ENCODE measurements at regions not wholly inside any gene's neighbourhood (a gene's known extent, or its start where the extent isn't known, plus 50 kb on each side); places are given as distances from the start of the nearest gene placed in this dataset.

DNA sequence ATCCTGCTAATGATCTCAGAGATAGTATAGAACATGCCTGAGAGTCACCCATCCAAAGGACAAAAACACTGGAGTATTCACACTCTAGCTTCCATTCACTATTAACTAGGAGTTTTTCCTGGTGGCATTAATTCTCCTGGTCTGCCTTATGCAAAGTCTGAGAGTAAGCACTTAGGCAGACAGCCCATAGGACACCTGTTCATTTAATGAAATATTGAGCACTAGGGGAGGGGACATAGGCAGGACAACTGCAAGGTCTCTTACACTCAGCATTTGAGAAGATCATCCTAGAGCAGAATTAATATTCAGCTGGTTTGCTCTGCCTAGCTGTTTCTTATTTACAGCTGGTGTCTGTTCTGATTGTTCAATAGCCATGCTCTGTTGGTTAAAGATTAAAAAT is 508.5 kb downstream of the CENPC start:
- no peak for DNase-seq

DNA sequence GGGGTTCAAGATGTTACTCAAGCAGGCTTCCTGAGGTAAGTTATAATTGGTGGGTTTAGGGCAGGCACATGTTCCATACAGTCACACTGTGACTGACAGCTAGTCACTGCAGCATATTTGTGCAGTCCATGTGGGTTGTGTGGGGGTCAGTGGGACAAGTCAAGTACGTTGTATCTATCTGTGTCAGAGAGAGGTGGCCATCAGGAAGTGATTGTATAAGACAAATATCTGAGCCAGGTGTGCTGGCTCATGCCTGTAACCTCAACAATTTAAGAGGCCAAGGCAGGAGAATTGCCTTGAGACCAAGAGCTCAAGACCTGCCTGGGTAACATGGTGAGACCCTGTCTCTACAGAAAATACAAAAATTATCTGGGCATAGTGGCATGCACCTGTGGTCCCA is 509.3 kb downstream of the CENPC start:
- no peak for DNase-seq

DNA sequence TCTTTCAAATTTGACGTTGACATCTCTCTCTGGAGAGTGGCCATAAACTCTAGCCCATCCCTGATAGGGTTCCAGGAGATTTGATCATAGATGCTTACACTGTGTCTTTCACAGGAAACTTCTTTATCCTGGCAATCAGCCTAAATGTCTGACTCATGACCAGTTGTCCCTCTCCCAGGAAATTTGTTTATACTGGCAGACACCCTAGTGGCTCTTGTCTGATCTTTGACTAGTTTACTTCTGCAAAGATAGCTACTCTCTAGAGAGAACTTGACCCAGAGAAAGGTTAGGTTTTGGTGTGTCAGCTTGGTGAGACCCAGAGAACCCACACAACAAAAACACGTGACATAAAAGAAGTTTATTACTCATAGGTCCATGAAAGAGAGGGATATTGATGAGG is 509.8 kb downstream of the CENPC start:
- no peak for DNase-seq

DNA sequence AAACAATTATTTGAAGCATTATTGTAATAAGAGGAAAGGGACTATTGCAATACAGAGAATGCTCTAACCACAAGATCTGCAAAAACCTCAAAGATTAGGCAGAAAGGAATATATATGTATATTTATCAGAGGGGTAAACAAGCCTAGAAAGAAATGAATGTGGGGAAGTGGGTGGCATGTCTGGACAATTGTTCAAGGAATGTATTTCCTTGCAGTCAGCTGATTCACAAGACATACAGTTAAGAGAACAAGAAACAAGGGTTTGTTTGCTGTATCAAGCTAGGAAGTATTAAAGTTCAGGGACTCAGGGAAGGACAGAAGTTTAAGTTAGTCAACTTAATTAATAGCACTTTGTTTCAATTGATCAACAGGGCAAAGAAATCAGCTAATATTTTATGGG is 514.7 kb downstream of the CENPC start:
- no peak for DNase-seq

DNA sequence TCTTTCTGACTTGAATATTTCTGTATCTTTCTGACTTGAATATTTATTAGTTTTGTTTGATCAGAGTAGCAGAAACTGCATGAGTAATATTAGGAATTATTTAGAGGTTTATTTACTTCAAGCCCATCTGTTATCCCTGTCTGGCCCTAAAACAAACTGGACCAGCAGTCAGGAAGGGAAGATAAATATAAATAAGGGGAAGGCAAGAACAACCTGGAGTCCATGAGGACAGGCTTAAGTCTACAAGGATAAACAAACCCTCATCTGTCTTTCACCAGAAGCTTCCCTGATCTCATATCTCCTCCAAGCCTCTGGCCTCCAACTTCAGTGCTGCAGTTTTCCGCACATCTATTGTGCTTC is 524.9 kb downstream of the CENPC start:
- DNase-seq = peak; percentile 2

DNA sequence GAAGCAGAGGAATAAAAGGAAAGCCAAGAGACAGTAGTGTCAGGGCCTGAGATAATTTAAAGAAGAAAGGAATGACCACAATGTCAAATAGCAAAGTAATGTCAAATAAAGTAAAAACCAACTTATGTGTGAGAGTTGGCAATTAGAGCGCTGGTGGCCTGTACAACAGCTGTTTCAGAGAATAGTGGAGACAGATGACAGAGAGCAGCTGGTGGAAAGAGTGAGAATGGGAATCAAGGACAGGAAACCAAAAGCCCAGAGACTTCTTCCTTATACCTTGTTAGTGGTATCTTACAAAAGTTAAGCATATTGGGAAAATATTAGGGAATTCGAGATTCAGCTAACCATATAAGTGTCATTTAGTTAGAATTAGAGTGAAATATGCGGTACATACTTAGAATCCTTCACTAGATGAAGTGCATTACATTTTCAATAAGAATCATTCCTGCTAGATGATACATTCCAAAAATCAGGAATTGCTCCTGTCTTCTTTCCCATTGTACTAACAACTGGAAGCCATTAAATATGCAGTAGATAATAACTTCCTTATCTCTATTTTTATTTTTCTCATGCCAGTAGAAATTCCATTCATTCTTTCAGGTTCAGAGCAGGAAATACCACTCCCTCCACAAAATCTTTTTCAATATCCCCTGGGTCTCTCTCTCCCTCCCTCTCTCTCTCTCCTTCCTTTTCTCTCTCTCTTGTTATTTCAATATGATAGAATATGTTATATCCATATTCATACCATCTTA is 525.4 kb downstream of the CENPC start:
- DNase-seq = peak; percentile 7

DNA sequence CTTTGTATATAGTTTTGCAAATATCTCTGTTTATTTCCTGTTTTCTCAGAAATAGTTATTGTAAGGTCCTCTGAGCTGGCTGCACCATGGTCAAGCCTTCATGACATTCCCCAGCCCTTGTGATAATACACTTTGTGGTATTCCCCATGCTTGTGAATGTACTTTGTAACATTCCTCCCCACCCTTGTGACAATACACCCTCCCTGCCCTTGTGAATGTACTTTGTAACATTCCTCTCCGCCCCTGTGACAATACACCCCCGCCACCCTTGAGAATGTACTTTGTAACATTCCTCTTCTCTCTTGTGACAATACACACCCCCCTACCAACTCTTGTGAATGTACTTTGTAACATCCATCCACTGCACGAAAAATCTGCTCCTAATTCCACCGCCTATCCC is 530.7 kb downstream of the CENPC start:
- no peak for DNase-seq

DNA sequence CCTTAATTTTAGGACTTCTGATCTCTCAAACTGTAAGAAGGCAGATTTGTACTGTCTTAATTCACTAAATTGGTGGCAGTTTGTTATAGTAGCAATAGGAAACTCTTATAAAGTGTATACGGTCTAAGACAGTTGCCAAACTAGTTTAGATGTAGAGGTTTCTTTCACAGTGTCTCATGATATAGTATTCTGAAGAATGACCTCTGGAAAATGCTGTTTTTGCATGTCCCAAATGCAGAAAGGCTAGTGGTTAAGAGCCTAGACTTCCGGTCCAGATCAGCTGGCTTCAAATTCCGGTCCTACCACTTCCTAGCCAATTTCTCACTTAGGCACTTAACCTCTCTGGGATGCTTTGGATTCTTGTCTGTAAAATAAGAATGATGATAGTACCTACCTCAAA is 538.5 kb downstream of the CENPC start:
- no peak for DNase-seq

DNA sequence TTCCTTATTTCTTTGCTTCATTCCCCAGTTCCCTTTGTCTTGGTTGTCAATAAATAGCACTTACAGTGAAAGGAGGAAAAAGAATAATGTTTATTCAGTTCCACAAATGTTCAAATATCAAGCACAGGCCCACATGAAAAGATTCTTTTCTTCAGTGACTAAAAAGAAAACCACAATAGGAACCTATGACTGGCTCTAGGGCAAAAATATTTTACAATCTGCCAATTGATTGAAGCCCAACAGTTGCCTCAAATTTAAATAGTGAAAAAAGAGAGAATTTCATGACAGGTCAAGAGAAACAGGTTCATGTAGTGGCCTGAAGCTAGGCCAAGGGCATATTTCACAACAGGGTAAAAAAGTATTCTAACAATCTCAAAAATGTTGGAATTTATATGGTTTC is 553.8 kb downstream of the CENPC start:
- no peak for DNase-seq

DNA sequence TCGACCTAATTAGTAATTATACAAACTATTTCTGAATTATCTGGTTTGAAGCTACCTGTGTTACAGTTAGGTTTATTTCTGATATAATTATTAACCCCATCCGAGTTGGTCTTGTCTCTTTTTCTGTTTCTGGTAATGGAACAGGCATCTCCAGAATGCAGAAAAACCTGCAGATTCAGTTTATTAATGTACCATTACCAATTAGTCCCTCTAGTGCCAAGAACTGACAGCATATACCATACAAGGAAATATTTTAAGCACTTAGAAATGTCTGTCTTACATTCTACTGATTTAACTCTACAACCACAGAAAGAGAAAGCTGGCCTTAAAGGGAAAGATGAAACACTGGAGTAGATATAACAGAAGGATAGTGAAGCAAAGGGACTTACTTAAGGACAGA is 570.6 kb downstream of the CENPC start:
- DNase-seq = no peak

DNA sequence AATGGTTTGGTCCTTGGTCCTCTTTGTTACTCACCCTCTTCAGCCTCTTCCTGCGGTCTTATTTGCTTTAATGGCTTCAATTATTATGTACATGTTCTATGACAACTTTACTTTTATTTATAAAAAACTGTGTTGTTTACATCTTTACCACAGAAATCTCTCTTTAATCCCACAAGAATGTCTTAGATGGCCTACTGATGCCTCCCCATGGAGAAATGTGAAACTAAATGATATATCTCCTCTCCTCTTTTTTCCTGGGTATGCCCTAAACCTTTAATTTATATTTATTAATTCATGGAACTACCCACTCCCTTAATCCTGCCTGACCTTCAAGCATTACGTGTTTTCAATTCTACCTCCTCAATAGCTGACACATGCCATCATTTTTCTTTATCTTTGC is 573.2 kb downstream of the CENPC start:
- DNase-seq = no peak

DNA sequence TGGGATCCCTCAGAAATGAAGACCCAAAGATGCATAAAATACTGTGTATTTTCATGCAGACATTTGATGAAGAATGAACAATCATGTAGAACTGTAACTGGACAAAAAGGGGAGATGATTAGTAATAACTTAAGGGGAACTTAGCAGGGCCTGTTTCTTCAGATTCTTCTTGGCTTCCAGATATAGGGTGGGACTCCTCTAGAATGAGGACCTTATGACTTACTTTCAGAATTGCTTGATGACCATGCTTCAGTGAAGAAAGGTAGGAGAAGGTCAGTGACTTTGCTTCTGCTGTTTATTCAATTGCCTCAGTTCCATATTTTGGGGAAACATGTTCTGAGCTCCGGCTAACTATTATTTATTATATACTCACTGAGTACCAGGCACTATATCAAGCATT is 580.8 kb downstream of the CENPC start:
- DNase-seq = no peak

DNA sequence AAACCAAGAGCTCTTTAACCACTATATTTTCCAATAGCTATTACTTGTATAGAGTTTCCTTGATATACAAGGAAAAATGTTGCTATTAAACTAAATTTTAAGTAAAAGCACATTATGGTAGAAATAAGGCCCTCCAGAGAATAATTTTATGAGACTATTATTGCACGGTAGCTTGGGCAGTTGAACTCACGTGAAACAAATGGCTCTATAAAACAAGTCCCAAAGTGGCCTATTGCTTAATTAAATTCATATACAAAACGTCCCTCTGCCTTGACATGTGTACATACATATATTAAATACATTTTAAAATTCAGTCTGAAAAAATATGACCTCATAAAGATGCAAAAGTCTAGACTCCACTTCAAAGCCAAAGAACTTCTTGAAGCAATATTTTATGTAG is 582.2 kb downstream of the CENPC start:
- no peak for DNase-seq

DNA sequence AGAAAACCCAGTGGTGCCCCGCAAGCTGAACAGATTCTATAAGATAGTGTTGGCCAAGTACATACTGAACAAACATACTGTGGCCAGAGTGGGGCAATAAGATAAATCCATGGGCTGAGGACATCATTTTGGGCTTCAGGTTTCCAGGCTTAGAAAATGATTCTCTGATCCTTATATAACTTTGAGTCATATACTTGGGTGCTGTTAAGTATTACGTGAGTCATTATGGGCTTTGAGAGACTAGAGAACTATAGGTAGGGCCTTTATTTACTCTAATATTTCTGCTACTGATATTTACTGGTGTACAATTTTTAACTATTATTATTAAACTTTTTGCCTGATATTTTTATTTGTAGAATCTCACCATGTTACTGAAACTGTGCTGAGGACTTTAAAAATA is 586.1 kb downstream of the CENPC start:
- DNase-seq = no peak

DNA sequence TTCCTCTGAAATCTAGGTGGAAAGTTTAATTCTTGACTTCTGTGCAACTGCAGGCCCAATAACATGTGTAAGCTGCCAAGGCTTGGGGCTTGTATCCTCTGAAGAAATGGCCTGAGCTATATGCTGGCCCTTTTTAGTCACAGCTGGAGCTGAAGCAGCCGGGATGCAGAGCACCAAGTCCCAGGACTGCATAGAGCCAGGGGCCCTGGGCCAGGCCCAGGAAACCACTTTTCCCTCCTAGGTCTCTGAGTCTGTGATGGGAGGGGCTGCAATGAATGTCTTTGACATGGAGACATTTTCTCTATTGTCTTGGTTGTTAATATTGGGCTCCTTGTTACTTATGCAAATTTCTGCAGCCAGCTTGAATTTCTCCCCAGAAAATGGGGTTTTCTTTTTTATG is 588.5 kb downstream of the CENPC start:
- DNase-seq = no peak

DNA sequence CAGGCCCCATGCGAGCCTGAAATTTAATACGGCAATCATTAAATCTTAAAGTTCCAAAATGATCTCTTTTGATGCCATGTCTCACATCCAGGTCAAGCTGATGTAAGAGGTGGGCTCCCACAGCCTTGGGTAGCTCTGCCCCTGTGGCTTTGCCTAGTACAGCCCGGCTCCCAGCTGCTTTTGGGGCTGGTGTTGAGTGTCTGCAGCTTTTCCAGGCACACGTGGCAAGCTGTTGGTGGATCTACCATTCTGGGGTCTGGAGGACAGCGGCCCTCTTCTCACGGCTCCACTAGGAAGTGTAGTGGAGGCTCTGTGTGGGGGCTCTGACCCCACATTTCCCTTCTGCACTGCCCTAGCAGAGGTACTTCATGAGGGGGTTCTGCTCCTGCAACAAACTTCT is 588.9 kb downstream of the CENPC start:
- DNase-seq = no peak

DNA sequence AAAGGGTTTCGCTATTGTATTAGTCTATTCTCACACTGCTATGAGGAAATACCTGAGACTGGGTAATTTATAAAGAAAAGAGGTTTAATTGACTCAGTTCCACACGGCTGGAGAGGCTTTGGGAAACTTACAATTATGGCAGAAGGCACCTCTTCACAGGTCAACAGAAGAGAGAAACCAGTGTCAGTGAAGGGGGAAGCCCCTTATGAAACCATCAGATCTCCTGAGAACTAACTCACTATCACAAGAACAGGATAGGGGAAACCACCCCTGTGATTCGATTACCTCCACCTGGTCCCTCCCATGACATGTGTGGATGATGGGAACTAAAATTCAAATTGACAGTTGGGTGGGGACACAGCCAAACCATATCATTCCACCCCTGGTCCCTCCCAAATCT is 589.5 kb downstream of the CENPC start:
- no peak for DNase-seq

DNA sequence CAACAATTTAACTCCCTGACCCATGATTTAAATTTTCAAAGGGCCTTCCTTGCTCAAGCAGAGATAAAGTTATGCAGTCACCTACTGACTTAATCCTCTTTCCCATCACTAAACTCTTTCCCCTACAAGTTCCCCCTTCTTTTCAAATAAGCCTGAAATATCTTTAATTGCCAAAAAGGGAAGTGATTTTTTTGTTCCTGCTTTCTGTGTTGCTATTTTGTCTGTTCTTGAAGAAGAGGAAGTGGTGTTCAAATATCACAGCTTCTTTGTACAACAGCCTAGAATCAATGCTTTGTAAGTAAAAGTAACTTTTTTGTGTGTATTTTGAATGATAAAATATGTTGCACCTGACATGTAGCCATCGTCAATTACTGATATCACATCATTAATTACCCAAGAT is 595.9 kb downstream of the CENPC start:
- DNase-seq = no peak

DNA sequence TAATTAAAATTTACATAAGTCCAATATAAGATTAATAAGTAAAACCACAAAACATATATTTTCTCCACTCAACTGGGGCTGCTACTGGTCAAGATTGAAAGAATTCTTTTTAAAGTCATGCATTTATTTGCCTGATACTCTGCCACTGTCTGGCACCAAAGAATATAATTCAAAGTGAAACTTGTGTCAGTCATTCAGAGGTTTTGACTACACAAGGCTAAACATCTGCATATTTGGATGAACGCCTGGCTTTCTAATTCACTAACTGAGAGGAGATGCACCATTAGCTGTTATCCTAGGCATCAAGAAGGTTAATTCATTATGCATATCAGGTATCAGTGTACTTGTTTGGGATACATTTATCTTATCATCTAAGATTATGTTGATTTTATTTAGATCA is 598.5 kb downstream of the CENPC start:
- DNase-seq = no peak

DNA sequence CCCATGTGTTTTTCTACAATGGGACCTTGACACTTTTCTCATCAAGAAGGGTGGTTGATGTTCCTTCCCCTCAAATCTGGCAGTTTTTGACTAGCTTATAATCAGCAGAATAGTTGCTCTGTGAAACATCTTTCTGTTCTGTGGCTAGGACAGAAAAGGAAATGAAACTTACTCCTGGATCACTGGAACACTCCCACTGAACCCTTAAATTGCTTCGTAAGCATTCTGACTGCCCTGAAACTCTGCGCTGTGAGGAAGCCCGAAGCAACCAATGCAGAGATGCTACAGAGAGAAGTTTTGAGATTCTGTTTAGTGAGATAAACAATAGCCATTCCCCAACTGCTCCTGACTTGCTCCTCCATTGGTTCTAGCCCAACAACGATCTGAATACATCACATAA is 602.2 kb downstream of the CENPC start:
- no peak for DNase-seq

DNA sequence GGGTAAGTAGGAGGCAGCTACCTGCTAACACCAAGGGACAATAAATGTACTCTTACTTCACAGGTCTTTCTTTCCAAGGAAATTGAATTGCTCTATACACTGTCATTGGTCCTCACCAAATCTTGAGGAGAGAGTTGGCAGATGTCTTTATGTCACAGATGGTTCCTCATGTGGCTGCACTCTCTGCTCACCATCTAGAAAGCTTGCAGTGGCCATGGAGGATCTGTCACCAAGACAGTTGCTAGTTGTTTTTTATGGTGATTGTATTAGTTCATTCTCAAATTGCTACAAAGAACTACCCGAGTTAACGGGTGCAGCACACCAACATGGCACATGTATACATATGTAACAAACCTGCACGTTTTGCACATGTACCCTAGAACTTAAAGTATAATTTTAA is 613.3 kb downstream of the CENPC start:
- peak; percentile 3 for DNase-seq

DNA sequence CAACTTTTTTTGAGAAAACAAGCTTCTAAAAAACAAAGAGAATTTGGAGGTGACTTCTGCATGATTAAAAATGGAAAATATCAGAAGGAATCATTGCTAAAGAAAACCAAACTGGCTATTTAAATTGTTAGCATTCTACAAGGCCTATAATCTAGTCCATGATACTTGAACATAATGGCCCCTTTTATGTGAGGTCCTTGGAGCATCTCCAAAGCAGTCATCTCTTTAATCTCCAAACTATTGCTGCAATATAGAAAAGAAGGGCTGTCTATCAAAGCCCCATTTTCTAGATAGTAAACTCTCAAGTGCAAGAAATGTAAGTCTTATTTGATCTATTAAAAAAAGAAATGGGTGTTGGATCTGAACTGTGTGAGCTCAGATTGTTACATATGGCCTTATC is 615.1 kb downstream of the CENPC start:
- no peak for DNase-seq

DNA sequence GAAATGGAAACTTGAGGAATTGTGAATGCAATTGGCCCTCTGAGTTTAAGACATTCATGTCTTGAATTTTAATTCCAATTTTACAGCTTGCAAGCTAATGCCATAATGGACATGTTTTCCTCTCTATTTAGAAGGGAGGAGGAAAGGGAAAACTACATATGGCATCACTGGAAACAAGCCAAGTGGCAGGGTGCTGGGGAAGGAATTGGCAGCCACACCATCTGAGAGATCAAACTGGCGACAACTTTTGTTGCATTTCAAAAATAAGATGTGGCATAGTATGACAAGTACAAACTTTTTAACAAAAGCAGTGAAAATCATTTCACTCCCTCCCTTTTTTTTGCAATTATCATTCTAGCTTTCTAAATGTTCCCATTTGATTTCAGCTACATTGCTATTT is 615.6 kb downstream of the CENPC start:
- DNase-seq = peak; percentile 78

DNA sequence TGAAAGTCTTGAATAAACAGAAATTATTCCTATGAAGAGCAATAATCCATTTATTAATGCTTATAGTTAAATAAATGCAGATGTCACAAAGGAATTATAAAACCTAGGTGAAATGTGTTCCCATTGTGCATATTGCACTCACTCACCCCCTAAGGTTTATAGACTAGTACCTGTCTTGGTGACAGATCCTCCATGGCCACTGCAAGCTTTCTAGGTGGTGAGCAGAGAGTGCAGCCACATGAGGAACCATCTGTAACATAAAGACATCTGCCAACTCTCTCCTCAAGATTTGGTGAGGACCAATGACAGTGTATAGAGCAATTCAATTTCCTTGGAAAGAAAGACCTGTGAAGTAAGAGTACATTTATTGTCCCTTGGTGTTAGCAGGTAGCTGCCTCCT is 616.4 kb downstream of the CENPC start:
- DNase-seq = peak; percentile 29

DNA sequence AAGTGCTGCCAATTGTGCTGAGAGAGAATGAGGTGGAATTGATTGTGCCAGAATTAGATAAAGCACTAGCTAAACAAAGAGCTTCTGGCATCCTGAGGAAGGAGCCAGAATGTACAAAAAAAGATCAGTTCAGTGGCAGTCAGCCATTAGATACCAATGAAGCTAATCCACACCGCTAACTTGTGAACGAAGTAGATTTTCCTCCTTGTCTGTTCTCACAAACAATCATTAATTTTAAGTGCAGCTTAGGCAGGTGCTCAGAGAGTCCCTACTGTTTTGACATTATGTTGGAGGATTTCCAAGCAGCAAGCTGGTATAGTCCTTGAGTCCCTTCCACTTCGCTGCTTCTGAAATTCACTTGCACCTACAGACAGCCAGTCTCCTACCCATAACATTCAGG is 617.4 kb downstream of the CENPC start:
- DNase-seq = peak; percentile 90

DNA sequence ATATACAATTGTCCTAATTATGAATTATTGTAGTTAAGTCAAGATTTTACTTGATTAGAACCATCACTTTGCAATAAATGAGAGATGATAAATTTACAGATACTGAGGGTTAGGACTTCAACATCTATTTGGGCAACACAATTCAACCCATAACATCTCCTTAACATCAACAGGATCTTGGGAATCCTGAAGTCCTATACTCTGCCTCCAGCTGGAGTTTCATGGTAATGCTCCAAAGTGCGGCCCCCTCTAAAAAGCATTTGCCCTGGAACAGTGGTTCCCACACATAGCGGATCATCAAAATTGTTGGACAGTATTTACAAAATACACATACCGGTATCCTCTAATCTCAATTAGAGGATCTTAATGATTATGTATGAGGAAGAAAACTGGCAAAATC is 618.6 kb downstream of the CENPC start:
- no peak for DNase-seq
